Caco-2 (cell line): ENCODE measurements at regions not wholly inside any gene's neighbourhood (a gene's known extent, or its start where the extent isn't known, plus 50 kb on each side); places are given as distances from the start of the nearest gene placed in this dataset.

Source experiments
- BruUV-seq: library from RNA; stranded (reverse); fragments of 400-500 nt; replicated peaks from 2 replicates; lab custom pipeline; 2021; lab: Mats Ljungman, UMichigan
- CTCF ChIA-PET: fragments of 300-600 bp; sonication (Branson Sonifier 250); formaldehyde crosslinking; loops from one replicate; lab custom pipeline; 2022; ENCODE audit warnings: antibody characterized with exemption; lab: Charles Lee
- POLR2A ChIA-PET: fragments of 300-600 bp; sonication (Branson Sonifier 250); formaldehyde crosslinking; loops from one replicate; lab custom pipeline; 2022; ENCODE audit warnings: antibody characterized with exemption; lab: Charles Lee
- DNase-seq, 2 experiments: peaks; one replicate each; pipeline versions ENCODE4 v3.0.0 to v3.0.0-alpha.2; 2020 to 2022
- H3K27me3 ChIP-seq: replicated peaks from 2 replicates; pipeline ENCODE4 v1.6.0; 2011; ENCODE audit warnings: low read length; ENCODE audit not compliant: control insufficient read depth, insufficient read depth
- H3K36me3 ChIP-seq: 2 replicates; pipeline ENCODE4 v1.5.1; 2011; ENCODE audit warnings: low read length; ENCODE audit not compliant: control insufficient read depth, insufficient read depth
- H3K4me1 ChIP-seq: fragments of 250-450 bp; sonication (Bioruptor Pico); 2 replicates; pipeline ENCODE4 v1.5.1; 2020; ENCODE audit warnings: mild to moderate bottlenecking
- H3K4me3 ChIP-seq: 2 replicates; pipeline ENCODE4 v1.5.1; 2011; ENCODE audit warnings: low read depth, mild to moderate bottlenecking, control low read depth, low read length
- H3K9me3 ChIP-seq: fragments of 250-450 bp; sonication (Bioruptor Pico); 2 replicates; pipeline ENCODE4 v1.5.1; 2020; ENCODE audit warnings: mild to moderate bottlenecking, moderate library complexity
- H3K27ac Mint-ChIP-seq: one replicate; pipeline ENCODE4 v1.8.0; 2022; ENCODE audit warnings: mixed read lengths; ENCODE audit not compliant: unreplicated experiment
- H3K27me3 Mint-ChIP-seq: one replicate; pipeline ENCODE4 v1.8.0; 2022; ENCODE audit warnings: mixed read lengths; ENCODE audit not compliant: insufficient read depth, unreplicated experiment
- H3K36me3 Mint-ChIP-seq: one replicate; pipeline ENCODE4 v1.8.0; 2022; ENCODE audit warnings: mild to moderate bottlenecking, mixed read lengths; ENCODE audit not compliant: insufficient read depth, unreplicated experiment
- H3K4me1 Mint-ChIP-seq: one replicate; pipeline ENCODE4 v1.8.0; 2022; ENCODE audit warnings: low read depth, mixed read lengths; ENCODE audit not compliant: unreplicated experiment
- H3K4me3 Mint-ChIP-seq: one replicate; pipeline ENCODE4 v1.8.0; 2022; ENCODE audit warnings: mild to moderate bottlenecking, moderate library complexity, mixed read lengths; ENCODE audit not compliant: unreplicated experiment
- H3K9me3 Mint-ChIP-seq: one replicate; pipeline ENCODE4 v1.8.0; 2022; ENCODE audit warnings: mixed read lengths; ENCODE audit not compliant: unreplicated experiment
- CTCF ChIP-seq, 2 experiments: fragments of 200-600 bp in 1 of 2; IDR thresholded peaks; 1 replicate in 1 of 2; 2 replicates in 1 of 2; pipeline versions ENCODE4 v1.5.1 to v1.8.0; 2011 to 2022; ENCODE audit warnings: antibody characterized with exemption in 1 of 2, control low read depth in 1 of 2, inconsistent platforms in 1 of 2, low read depth in 1 of 2, low read length in 1 of 2, mild to moderate bottlenecking in 1 of 2, moderate library complexity in 1 of 2; ENCODE audit not compliant: insufficient read depth in 1 of 2, severe bottlenecking in 1 of 2, unreplicated experiment in 1 of 2
- intact Hi-C: fragments of 100-400 bp; cut with micrococcal nuclease; formaldehyde crosslinking; loops from one replicate; pipeline ENCODE4 v1.10.0; 2022; ENCODE audit not compliant: unreplicated experiment

- POLR2A ChIA-PET: no interaction called here
Measured at GRCh38 chr7:96548664-96549063, 161.0 kb downstream of the SEM1 start.

GRCh38 chr7:96547371-96547811 is 162.3 kb downstream of the SEM1 start:
- ChIA-PET POLR2A (no interaction called here), CTCF (no interaction called here)

More at GRCh38 chr7:96548664-96549063, 161.0 kb downstream of the SEM1 start:
- Histone ChIP-seq H3K36me3 (no peaks in the 10 kb centered on the region), H3K4me3 (no peak overlapping the region), H3K4me1 (no peaks in the 10 kb centered on the region), H3K27me3 (no peaks in the 10 kb centered on the region), H3K9me3 (no peaks in the 10 kb centered on the region)
- CTCF ChIA-PET: no interaction called here
- Mint-ChIP-seq H3K27me3 (peaks cover 3% of the 10 kb centered on the region), H3K36me3 (no peaks in the 10 kb centered on the region), H3K4me1 (no peaks in the 10 kb centered on the region), H3K9me3 (no peaks in the 10 kb centered on the region), H3K4me3 (no peak overlapping the region), H3K27ac (no peak overlapping the region)
- peak in 1 of 2 experiments; percentile 7 for DNase-seq
- intact Hi-C loops: no loop called here
- no peak for TF ChIP-seq CTCF (IDR thresholded peaks at IDR 0.05; ENCODE audit: insufficient read depth in 1 of 2, low read depth in 1 of 2, low read length in 1 of 2, severe bottlenecking in 1 of 2, unreplicated experiment in 1 of 2)
- no TSS peak for BruUV-seq

GRCh38 chr7:96546426-96546825 is 163.2 kb downstream of the SEM1 start:
- no TSS peak for BruUV-seq
- no peak for TF ChIP-seq CTCF (IDR thresholded peaks at IDR 0.05; ENCODE audit: insufficient read depth in 1 of 2, low read depth in 1 of 2, low read length in 1 of 2, severe bottlenecking in 1 of 2, unreplicated experiment in 1 of 2)
- no peaks in the 10 kb centered on the region for H3K36me3 Mint-ChIP-seq

More at GRCh38 chr7:96547371-96547811, 162.3 kb downstream of the SEM1 start:
- Histone ChIP-seq H3K27me3 (no peaks in the 10 kb centered on the region), H3K4me1 (no peaks in the 10 kb centered on the region), H3K4me3 (no peak overlapping the region), H3K36me3 (no peaks in the 10 kb centered on the region), H3K9me3 (no peaks in the 10 kb centered on the region)
- Mint-ChIP-seq H3K4me1 (no peaks in the 10 kb centered on the region), H3K27me3 (peaks cover 6% of the 10 kb centered on the region), H3K4me3 (no peak overlapping the region), H3K36me3 (no peaks in the 10 kb centered on the region), H3K27ac (no peak overlapping the region), H3K9me3 (no peaks in the 10 kb centered on the region)
- no peak for DNase-seq
- no TSS peak for BruUV-seq
- TF ChIP-seq CTCF (IDR thresholded peaks at IDR 0.05; ENCODE audit: insufficient read depth in 1 of 2, low read depth in 1 of 2, low read length in 1 of 2, severe bottlenecking in 1 of 2, unreplicated experiment in 1 of 2): no peak
- intact Hi-C loops: no loop called here

More at GRCh38 chr7:96546426-96546825, 163.2 kb downstream of the SEM1 start:
- no peak overlapping the region for H3K4me3 ChIP-seq
- H3K27me3 ChIP-seq: no peaks in the 10 kb centered on the region
- Mint-ChIP-seq H3K4me1 (no peaks in the 10 kb centered on the region), H3K4me3 (no peak overlapping the region), H3K27me3 (peaks cover 6% of the 10 kb centered on the region), H3K27ac (no peak overlapping the region), H3K9me3 (no peaks in the 10 kb centered on the region)
- intact Hi-C loops: no loop called here
- DNase-seq: no peak
- ChIA-PET CTCF (no interaction called here), POLR2A (interaction anchor here (0.5 kb wide), 1 partner anchor 114 kb away, joined by 3 read pairs; no protein-coding TSS in a partner anchor)
- no peaks in the 10 kb centered on the region for H3K36me3 ChIP-seq
- no peaks in the 10 kb centered on the region for H3K9me3 ChIP-seq
- no peaks in the 10 kb centered on the region for H3K4me1 ChIP-seq
